T47D (cell line): ENCODE measurements at regions not wholly inside any gene's neighbourhood (a gene's known extent, or its start where the extent isn't known, plus 50 kb on each side); places are given as distances from the start of the nearest gene placed in this dataset.
"Not testable (repeated sequence)": the region's sequence is repeated elsewhere in the genome, so short reads cannot be mapped to it uniquely, and the experiment has no call there.

Source experiments
- DNase-seq, 2 experiments: peaks; one replicate each; pipeline versions ENCODE4 v3.0.0 to v3.0.0-alpha.2; 2011 to 2012; ENCODE audit warnings: low read depth in 1 of 2, low spot score in 1 of 2
- JUND ChIP-seq: IDR thresholded peaks from 2 replicates; pipeline ENCODE4 v1.6.1; 2012; ENCODE audit warnings: low read depth
- in situ Hi-C: cut with HindIII; loops from 2 replicates; pipeline ENCODE4 v1.10.0; 2016; ENCODE audit warnings: low sequenced_read_pairs, low pct_unique_long_range_greater_than_20kb

DNA sequence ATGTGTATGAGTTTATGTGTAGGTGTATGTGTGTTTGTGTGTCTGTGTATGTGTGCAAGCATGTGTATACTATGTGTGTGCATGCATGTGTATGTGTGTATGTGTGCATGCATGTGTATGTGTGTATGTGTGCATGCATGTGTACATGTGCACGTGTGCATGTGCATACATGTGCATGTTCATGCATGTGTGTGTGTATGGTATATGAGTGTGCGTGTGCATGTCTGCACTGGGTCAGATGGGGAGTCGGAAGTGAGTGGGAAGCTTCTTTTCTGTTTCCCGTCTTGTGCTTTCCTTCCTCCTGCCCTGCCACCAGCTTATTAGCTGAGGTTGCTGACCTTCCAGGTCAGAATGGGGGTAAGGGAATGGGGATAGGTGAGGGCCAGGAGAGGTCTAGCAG, 174.7 kb downstream of the MAP2K4 start:
- no peak for DNase-seq
- in situ Hi-C loops, result no loop called here
- TF ChIP-seq JUND, result no peak

- DNase-seq, result no peak
- in situ Hi-C loops, result no loop called here
Measured at GRCh38 chr17:12201294-12201880, 180.7 kb downstream of the MAP2K4 start.

DNA sequence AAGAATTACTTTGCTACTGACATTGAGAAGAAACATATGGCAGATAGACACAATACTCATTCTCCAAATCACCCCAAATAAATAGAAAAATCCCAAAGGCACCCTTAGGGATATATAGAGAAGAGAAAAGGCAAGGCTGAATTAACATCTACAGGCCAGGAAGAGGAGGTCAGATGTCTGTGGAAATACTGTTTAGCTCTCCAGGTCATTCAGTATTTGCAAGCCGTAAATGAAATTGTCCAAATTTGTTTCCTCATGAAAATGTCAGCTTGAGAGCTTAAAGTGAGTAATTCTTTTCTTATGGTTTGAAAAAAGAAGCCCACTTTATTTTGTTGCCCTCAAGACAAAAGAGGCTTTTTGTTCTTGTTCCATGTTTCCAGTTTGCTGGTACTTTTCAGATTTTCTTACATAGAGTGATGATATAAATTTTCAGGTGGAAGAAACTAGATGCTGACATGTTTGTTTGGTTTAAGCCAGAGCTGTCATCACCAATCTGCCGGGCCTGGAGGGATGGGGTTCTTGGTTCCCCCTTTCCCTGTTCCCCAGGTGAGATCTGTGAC, 189.0 kb downstream of the MAP2K4 start:
- DNase-seq, result no peak
- TF ChIP-seq JUND, result no peak
- in situ Hi-C loops, result no loop called here

More at GRCh38 chr17:12201294-12201880, 180.7 kb downstream of the MAP2K4 start:
- no peak for TF ChIP-seq JUND

- DNase-seq, in situ Hi-C loops: not testable (repeated sequence)
Measured at GRCh38 chr17:12220714-12221439, 200.2 kb downstream of the MAP2K4 start.

DNA sequence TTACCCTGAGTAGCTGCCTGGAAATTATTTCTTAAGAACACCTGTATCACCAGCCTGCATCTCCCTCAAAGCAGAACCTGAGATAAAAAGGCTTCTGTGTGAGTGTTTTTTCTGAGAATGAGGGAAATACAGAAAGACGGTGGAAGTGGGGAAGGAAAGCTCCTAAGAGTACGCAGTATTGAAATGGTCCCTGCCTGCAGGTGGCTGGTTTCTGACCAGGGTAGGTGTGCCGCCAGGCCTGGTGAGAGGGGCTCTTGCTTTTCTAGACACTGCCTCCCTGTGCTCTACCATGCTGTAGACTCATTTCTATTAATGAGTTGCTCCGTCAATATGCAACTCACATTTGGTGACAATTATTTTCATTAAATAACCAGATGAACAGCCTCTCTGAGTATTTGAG, 201.7 kb downstream of the MAP2K4 start:
- in situ Hi-C loops, result no loop called here
- TF ChIP-seq JUND, result no peak
- no peak for DNase-seq

DNA sequence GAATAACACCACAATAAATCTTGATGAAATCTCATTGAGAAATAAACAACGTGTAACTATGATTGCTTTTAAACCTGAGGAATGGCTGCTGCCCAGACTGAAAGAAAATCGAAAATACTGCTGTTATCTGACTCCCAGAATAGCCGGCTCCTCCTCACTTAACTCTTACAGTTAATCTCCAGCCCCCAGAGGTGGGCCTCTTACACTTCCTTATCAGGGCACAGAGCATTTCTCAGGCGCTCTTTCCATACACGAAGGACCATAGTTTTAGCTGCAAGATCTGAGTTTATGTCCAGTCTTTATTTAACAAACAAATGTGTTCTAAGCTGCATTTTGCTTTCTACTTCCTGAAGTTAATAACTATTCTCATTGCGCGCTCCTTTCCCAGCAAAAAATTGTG, 206.9 kb downstream of the MAP2K4 start:
- in situ Hi-C loops, result no loop called here
- TF ChIP-seq JUND, result no peak
- DNase-seq, result no peak

DNA sequence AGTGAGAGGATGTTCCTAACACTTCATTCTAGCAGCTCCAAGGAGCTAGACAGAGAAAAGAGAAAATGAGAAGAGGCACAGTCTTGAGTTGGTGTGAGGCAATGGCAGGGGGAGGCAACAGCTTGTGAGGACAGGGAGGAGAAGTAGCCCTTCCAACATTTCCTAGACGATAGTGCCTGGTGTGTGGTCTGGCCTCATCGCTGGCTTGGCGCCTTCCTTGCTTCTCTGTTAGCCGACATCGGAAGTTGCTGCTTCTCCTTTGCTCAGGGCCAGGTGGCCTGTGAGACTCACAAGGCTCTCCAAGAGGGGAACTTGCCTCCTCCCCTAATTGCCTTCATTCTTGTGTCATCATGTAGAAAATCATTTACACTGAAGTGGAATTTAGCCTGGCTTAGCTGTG, 208.7 kb downstream of the MAP2K4 start:
- TF ChIP-seq JUND, result no peak
- in situ Hi-C loops, result no loop called here
- no peak for DNase-seq

DNA sequence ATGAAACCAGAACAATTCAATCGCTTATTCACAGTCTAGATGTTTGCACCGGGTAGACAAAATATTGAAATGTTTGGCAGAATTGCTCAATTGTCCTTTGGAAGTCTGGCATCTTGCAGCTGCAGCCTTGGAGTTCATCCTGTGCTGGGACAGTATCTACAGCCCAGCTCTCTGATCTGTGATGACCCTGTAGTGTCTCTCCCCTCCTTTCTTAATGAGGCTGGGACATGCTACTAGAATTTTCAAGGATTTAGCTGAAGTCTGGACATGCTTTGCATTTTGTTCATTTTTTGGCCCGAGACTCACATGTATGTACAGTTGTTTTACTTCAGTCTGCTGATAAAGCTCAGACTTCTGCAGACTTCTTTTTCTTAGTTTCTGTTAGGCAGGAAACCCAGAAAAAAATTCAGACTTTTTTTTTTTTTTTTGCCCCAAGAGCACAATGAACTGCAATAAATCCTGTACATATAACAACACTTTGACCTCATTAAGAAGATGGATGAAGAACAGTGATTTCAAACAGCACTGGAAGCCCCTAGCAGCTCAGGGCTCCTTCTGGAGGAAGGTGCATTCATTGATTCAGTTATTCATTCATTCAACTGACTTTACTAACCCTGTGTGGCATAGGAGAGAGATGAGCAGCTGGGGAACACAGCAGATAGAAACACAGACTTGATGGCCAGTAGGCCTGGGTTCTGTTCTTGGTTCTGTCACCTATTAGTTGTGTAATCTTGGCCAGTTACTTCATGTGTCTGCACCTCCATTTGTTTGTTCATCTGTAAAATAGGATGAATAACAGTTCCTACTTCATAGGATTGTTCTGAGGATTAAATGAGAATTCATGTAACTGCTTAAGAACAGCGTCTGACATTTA, 210.0 kb downstream of the MAP2K4 start:
- TF ChIP-seq JUND, result no peak
- in situ Hi-C loops, result no loop called here
- DNase-seq, result no peak

GRCh38 chr17:12231355-12231682, 210.6 kb downstream of the MAP2K4 start:
- in situ Hi-C loops, result no loop called here
- no peak for TF ChIP-seq JUND
- no peak for DNase-seq

GRCh38 chr17:12239021-12239420, 218.3 kb downstream of the MAP2K4 start:
- DNase-seq, in situ Hi-C loops: not testable (repeated sequence)

- in situ Hi-C loops, result no loop called here
- TF ChIP-seq JUND, result no peak
- DNase-seq, result peak in 1 of 2 experiments; percentile 36
Measured at GRCh38 chr17:12242345-12242954, 221.8 kb downstream of the MAP2K4 start.

GRCh38 chr17:12247761-12248160, 227.1 kb downstream of the MAP2K4 start:
- in situ Hi-C loops, result no loop called here
- TF ChIP-seq JUND, result no peak
- DNase-seq, result no peak
